ENCODE measurements at regions not wholly inside any gene's neighbourhood (a gene's known extent, or its start where the extent isn't known, plus 50 kb on each side); places are given as distances from the start of the nearest gene placed in this dataset.

- TF ChIP-seq CTCF (IDR thresholded peaks at IDR 0.05 in 4 of 5, conservative IDR thresholded peaks at IDR 0.05 in 1 of 5): no peak
- TF ChIP-seq POLR2A (IDR thresholded peaks at IDR 0.05): no peak
Observed at GRCh38 chr15:49720261-49720660, 99.4 kb downstream of the DTWD1 start.

Data from gastrocnemius medialis (tissue), 4 donors.